ENCODE measurements at regions not wholly inside any gene's neighbourhood (a gene's known extent, or its start where the extent isn't known, plus 50 kb on each side); places are given as distances from the start of the nearest gene placed in this dataset.

DNA sequence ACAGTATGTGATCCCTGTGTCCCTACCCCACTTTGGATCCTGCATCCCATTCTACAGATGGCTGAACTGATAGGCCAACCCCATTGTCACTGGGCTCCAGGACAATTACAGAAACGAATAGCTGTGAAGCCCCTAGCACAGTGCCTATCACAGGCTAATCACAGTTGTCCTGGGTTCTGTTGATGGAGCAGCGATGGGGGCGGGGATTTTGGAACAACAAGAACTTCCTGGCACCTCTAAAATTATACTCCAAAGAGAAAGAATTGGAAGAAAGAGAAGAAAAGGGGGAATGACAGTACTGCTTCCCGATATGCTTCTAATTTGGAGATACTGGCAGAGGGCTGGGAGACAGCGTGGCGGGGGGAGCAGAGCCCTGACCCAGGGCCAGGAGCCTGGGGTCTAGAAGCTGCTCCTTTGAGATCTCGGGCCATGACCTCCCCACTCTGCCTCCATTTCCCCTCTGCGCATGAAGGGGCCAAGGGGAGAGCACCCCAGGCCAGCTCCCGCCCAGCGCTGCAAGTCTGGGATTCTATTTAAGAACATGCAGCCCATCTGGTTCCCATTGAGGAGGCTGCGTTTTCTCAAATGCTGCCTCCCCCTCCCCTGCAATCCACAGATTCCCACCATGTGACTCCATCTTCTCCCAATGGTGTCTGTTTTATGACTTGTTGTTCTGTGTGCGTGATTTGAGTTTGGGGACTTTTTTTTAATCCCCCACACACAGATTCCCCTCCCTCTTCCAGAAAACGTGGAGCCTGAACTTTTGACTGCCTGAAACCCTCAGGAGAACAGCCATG, 202.7 kb downstream of the CYP26B1 start:
- no peak for TF ChIP-seq EZH2phosphoT487 (conservative IDR thresholded peaks at IDR 0.05; ENCODE audit: low read length)
- TF ChIP-seq, protein P1, sequence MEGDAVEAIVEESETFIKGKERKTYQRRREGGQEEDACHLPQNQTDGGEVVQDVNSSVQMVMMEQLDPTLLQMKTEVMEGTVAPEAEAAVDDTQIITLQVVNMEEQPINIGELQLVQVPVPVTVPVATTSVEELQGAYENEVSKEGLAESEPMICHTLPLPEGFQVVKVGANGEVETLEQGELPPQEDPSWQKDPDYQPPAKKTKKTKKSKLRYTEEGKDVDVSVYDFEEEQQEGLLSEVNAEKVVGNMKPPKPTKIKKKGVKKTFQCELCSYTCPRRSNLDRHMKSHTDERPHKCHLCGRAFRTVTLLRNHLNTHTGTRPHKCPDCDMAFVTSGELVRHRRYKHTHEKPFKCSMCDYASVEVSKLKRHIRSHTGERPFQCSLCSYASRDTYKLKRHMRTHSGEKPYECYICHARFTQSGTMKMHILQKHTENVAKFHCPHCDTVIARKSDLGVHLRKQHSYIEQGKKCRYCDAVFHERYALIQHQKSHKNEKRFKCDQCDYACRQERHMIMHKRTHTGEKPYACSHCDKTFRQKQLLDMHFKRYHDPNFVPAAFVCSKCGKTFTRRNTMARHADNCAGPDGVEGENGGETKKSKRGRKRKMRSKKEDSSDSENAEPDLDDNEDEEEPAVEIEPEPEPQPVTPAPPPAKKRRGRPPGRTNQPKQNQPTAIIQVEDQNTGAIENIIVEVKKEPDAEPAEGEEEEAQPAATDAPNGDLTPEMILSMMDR (IDR thresholded peaks at IDR 0.05; ENCODE audit: insufficient read depth, low read length, poor library complexity, severe bottlenecking), result no peak
